B cell (primary cell): ENCODE measurements at regions not wholly inside any gene's neighbourhood (a gene's known extent, or its start where the extent isn't known, plus 50 kb on each side); places are given as distances from the start of the nearest gene placed in this dataset.

Experiments used
- ATAC-seq: fragments of 200-7000 bp; cut with Tn5 transposase; one replicate; pipeline ENCODE4 v1.10.0; 2021; ENCODE audit warnings: low read depth, mild to moderate bottlenecking, moderate number of reproducible peaks, moderate library complexity
- CTCF ChIA-PET: fragments of 350-600 bp; sonication (Branson Sonifier 250); formaldehyde crosslinking; loops from one replicate; lab custom pipeline; 2021; ENCODE audit warnings: antibody characterized with exemption, inconsistent platforms; lab: Charles Lee
- POLR2A ChIA-PET: fragments of 350-600 bp; sonication (Branson Sonifier 250); formaldehyde crosslinking; loops from one replicate; lab custom pipeline; 2021; ENCODE audit warnings: antibody characterized with exemption; lab: Charles Lee
- DNase-seq: peaks from one replicate; pipeline ENCODE4 v3.0.0; 2013
- H2AFZ ChIP-seq: 2 replicates; pipeline ENCODE4 v1.6.1; 2012; ENCODE audit warnings: mild to moderate bottlenecking, low read depth, low read length; ENCODE audit not compliant: insufficient read depth, poor library complexity, severe bottlenecking
- H3K27ac ChIP-seq, 2 donors: 1 replicate in 1 of 2; 2 replicates in 1 of 2; pipeline ENCODE4 v1.5.1; 2012 to 2013; ENCODE audit warnings: low read length in 2 of 2, mild to moderate bottlenecking in 2 of 2, moderate library complexity in 1 of 2
- H3K27me3 ChIP-seq, 4 experiments: fragments of 200-600 bp in 1 of 4; sonication (generic) in 1 of 4; replicated peaks in 1 of 4; 1 replicate in 2 of 4; 2 replicates in 2 of 4; pipeline versions ENCODE4 v1.6.1 to v1.7.0; 2013 to 2016; ENCODE audit warnings: low read length in 3 of 4, mild to moderate bottlenecking in 2 of 4, mixed read lengths in 1 of 4, moderate library complexity in 1 of 4; ENCODE audit not compliant: insufficient read depth in 4 of 4, control insufficient read depth in 3 of 4; ENCODE audit errors: control extremely low read depth in 1 of 4
- H3K36me3 ChIP-seq, 2 experiments: replicated peaks in 1 of 2; 1 replicate in 1 of 2; 2 replicates in 1 of 2; pipeline versions ENCODE4 v1.6.1 to v1.7.1; 2013; ENCODE audit warnings: low read length in 1 of 2; ENCODE audit not compliant: insufficient read depth in 2 of 2, control insufficient read depth in 1 of 2; ENCODE audit errors: control extremely low read depth in 1 of 2, extremely low read depth in 1 of 2
- H3K4me1 ChIP-seq, 2 donors: fragments of 200-600 bp in 1 of 2; sonication (generic) in 1 of 2; 1 replicate in 1 of 2; 2 replicates in 1 of 2; pipeline versions ENCODE4 v1.5.1 to v1.6.1; 2013 to 2017; ENCODE audit warnings: low read length in 2 of 2; ENCODE audit not compliant: control insufficient read depth in 2 of 2, insufficient read depth in 2 of 2
- H3K4me2 ChIP-seq: replicated peaks from 2 replicates; pipeline ENCODE3; 2012; ENCODE audit warnings: mild to moderate bottlenecking, low read depth, low read length; ENCODE audit not compliant: poor library complexity, severe bottlenecking
- H3K4me3 ChIP-seq, 5 experiments: fragments of 200-600 bp in 1 of 5; sonication (generic) in 1 of 5; 1 replicate in 3 of 5; 2 replicates in 2 of 5; pipeline versions ENCODE4 v1.5.1 to v1.7.0; 2011 to 2016; ENCODE audit warnings: low read length in 4 of 5, mild to moderate bottlenecking in 4 of 5, low read depth in 2 of 5, control low read depth in 1 of 5, moderate library complexity in 1 of 5; ENCODE audit not compliant: insufficient read depth in 1 of 5; ENCODE audit errors: control extremely low read depth in 1 of 5, extremely low read depth in 1 of 5
- H3K79me2 ChIP-seq: fragments of 200-600 bp; sonication (generic); one replicate; pipeline ENCODE4 v1.6.0; 2016; ENCODE audit warnings: low read length; ENCODE audit not compliant: control insufficient read depth, insufficient read depth
- H3K9ac ChIP-seq: fragments of 200-600 bp; sonication (generic); 2 replicates; pipeline ENCODE4 v1.6.1; 2017; ENCODE audit warnings: mild to moderate bottlenecking, low read length, moderate library complexity
- H3K9me3 ChIP-seq, 3 donors: one replicate each; pipeline versions ENCODE4 v1.6.1 to v1.7.1; 2013; ENCODE audit warnings: low read length in 2 of 3; ENCODE audit not compliant: control insufficient read depth in 2 of 3, insufficient read depth in 1 of 3; ENCODE audit errors: control extremely low read depth in 1 of 3
- H4K20me1 ChIP-seq: 2 replicates; pipeline ENCODE4 v1.6.0; 2012; ENCODE audit warnings: mild to moderate bottlenecking, low read length; ENCODE audit not compliant: insufficient read depth, control insufficient read depth, poor library complexity, severe bottlenecking
- H3K27ac Mint-ChIP-seq: one replicate; pipeline ENCODE4 v1.8.0; 2021; ENCODE audit warnings: mixed read lengths
- H3K27me3 Mint-ChIP-seq: one replicate; pipeline ENCODE4 v1.8.0; 2021; ENCODE audit warnings: mixed read lengths
- H3K4me1 Mint-ChIP-seq: one replicate; pipeline ENCODE4 v1.8.0; 2021; ENCODE audit warnings: mixed read lengths
- H3K4me3 Mint-ChIP-seq: one replicate; pipeline ENCODE4 v1.8.0; 2021; ENCODE audit warnings: mixed read lengths
- H3K9me3 Mint-ChIP-seq: one replicate; pipeline ENCODE4 v1.8.0; 2022; ENCODE audit warnings: mixed read lengths; ENCODE audit not compliant: insufficient read depth
- CTCF ChIP-seq: fragments of 200-600 bp; IDR thresholded peaks from one replicate; pipeline ENCODE4 v1.8.0; 2022; ENCODE audit warnings: antibody characterized with exemption, mild to moderate bottlenecking
- EZH2 ChIP-seq: IDR thresholded peaks from 2 replicates; pipeline ENCODE4 v1.6.1; 2012; ENCODE audit warnings: borderline replicate concordance, low read depth, mild to moderate bottlenecking, moderate library complexity, low read length; ENCODE audit not compliant: insufficient read depth, poor library complexity, severe bottlenecking
- WGBS: methylation state at CpG from one replicate; pipeline ENCODE4 v1.1.5; 2013; ENCODE audit warnings: missing lambda C conversion rate; ENCODE audit not compliant: insufficient coverage; 5-methylcytosine and 5-hydroxymethylcytosine counted together
- intact Hi-C: fragments of 100-400 bp; cut with micrococcal nuclease; formaldehyde crosslinking; loops from one replicate; pipeline ENCODE4 v1.10.0; 2022

- intact Hi-C loops = no loop called here
- Histone ChIP-seq H3K27me3 (no peaks in the 10 kb centered on the region), H3K27ac (no peak overlapping the region), H3K79me2 (no peaks in the 10 kb centered on the region), H3K9ac (no peak overlapping the region), H3K9me3 (peaks cover 0 to 14% (median 0%) of the 10 kb centered on the region in 3 donors), H3K4me3 (no peak overlapping the region), H3K4me2 (no peak overlapping the region), H2AFZ (no peak overlapping the region), H3K36me3 (no peaks in the 10 kb centered on the region), H3K4me1 (no peaks in the 10 kb centered on the region), H4K20me1 (no peaks in the 10 kb centered on the region)
- ATAC-seq (no peak), DNase-seq (no peak)
- Mint-ChIP-seq H3K27me3 (peaks cover 11% of the 10 kb centered on the region), H3K4me1 (no peaks in the 10 kb centered on the region), H3K27ac (no peak overlapping the region), H3K9me3 (no peaks in the 10 kb centered on the region), H3K4me3 (no peak overlapping the region)
- ChIA-PET CTCF (no interaction called here), POLR2A (no interaction called here)
- no peak for TF ChIP-seq CTCF
- TF ChIP-seq EZH2 = no peak
- 97% methylated on average over 6 of the region's 9 CpGs for WGBS
These were observed 90.1 kb upstream of the NEURL1B start for GRCh38 chr5:172550996-172551395.

GRCh38 chr5:172550096-172550765 is 90.8 kb upstream of the NEURL1B start:
- no peaks in the 10 kb centered on the region for H4K20me1 ChIP-seq
- DNase-seq (no peak), ATAC-seq (no peak)
- H3K9ac ChIP-seq = no peak overlapping the region
- WGBS = 95% methylated on average over 6 of the region's 9 CpGs
- POLR2A ChIA-PET = no interaction called here
- no peak overlapping the region for H3K4me2 ChIP-seq
- no peaks in the 10 kb centered on the region for H3K79me2 ChIP-seq
- Mint-ChIP-seq H3K4me1 (no peaks in the 10 kb centered on the region), H3K4me3 (no peak overlapping the region), H3K27me3 (peaks cover 13% of the 10 kb centered on the region), H3K27ac (no peak overlapping the region), H3K9me3 (no peaks in the 10 kb centered on the region)
- H3K36me3 ChIP-seq = no peaks in the 10 kb centered on the region
- TF ChIP-seq CTCF (no peak), EZH2 (no peak)
- H3K27me3 ChIP-seq = no peaks in the 10 kb centered on the region
- peaks cover 0 to 17% (median 0%) of the 10 kb centered on the region in 3 donors for H3K9me3 ChIP-seq
- H3K4me1 ChIP-seq = no peaks in the 10 kb centered on the region
- CTCF ChIA-PET = no interaction called here
- intact Hi-C loops = no loop called here
- H3K4me3 ChIP-seq = no peak overlapping the region
- H2AFZ ChIP-seq = no peak overlapping the region
- no peak overlapping the region for H3K27ac ChIP-seq
